H1 (cell line): ENCODE measurements at regions not wholly inside any gene's neighbourhood (a gene's known extent, or its start where the extent isn't known, plus 50 kb on each side); places are given as distances from the start of the nearest gene placed in this dataset.

Experiments
- BRCA1 ChIP-seq: IDR thresholded peaks from 2 replicates; pipeline ENCODE4 v1.6.1; 2012; ENCODE audit warnings: low read depth, low read length, improper control_type of control experiment
- RAD21 ChIP-seq, 2 experiments: IDR thresholded peaks in 1 of 2; conservative IDR thresholded peaks in 1 of 2; 2 replicates each; pipeline ENCODE4 v1.6.1; 2011; ENCODE audit warnings: low read depth in 2 of 2, low read length in 2 of 2, improper control_type of control experiment in 1 of 2, inconsistent platforms in 1 of 2, mild to moderate bottlenecking in 1 of 2, moderate library complexity in 1 of 2
- TCF12 ChIP-seq: IDR thresholded peaks from 2 replicates; pipeline ENCODE4 v1.6.1; 2011; ENCODE audit warnings: low read depth, mild to moderate bottlenecking, low read length

- TF ChIP-seq TCF12 (no peak), RAD21 (IDR thresholded peaks at IDR 0.05 in 1 of 2, conservative IDR thresholded peaks at IDR 0.05 in 1 of 2; ENCODE audit: low read depth in 2 of 2, low read length in 2 of 2) (no peak), BRCA1 (no peak)
Measured at GRCh38 chr2:53536583-53537361, 230.8 kb upstream of the CHAC2 start (continued).
